NCI-H2196 treated with DMSO at 0.1 percent for 48 hours (cell line): ENCODE measurements at regions not wholly inside any gene's neighbourhood (a gene's known extent, or its start where the extent isn't known, plus 50 kb on each side); places are given as distances from the start of the nearest gene placed in this dataset.

Experiments used
- DNase-seq: peaks from one replicate; lab custom pipeline; 2025; ENCODE audit not compliant: unreplicated experiment; lab: John Stamatoyannopoulos, UW

DNA sequence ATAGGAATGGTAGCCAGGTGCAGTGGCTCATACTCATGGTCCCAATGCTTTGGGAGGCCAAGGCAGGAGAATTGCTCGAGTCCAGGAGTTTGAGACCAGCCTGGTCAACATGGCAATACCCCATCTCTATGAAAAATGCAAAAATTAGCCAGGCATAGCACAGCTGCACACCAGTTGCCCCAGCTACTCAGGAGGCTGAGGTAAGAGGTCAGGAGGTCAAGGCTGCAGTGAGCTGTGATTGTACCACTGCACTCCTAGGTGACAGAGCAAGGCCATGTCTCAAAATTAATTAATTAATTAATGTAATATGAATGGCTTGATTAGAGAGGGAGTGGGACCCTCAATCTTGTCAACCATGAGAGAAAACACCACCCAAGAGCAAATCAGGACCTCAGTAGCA, 198.7 kb upstream of the DUSP10 start:
- no peak for DNase-seq

GRCh38 chr1:221939607-221940006, 197.7 kb upstream of the DUSP10 start:
- DNase-seq = no peak

GRCh38 chr1:221937155-221937953, 195.5 kb upstream of the DUSP10 start:
- no peak for DNase-seq

DNA sequence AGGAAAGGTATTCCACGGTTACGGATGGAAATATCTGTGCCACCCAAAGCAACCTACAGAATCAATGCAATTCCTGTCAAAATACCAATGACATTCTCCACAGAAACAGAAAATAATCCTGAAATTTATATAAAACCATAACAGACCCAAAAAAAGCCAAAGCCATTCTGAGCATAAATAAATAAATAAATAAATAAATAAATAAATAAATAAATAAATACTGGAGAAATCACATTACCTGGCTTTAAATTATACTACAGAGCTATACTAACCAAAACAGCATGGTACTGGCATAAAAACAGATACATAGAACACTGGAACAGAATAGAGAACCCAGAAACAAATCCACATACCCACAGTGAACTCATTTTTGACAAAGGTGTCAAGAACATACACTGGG, 191.9 kb upstream of the DUSP10 start:
- DNase-seq = no peak

DNA sequence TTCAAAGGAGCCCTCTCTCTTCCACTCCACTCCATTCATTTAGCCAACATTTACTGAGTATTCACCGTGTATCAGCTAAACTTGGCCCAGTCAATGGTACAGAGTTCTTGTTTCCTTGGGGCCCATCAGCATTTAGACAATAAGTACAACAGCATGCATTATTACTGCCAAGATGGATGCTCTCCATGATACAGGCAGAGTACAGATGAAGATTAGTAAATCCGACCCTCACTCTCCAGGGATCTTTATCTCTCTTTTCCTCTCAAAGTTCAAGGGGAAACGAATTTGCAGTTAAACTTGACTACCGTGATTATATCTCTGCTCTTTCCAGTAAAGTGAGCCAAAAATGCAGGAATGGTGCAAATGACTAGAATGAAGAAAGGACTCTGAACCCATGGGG, 184.6 kb upstream of the DUSP10 start:
- no peak for DNase-seq

- DNase-seq = no peak
Measured at GRCh38 chr1:221925947-221926346, 184.1 kb upstream of the DUSP10 start.

- no peak for DNase-seq
Measured at GRCh38 chr1:221923929-221924598, 182.2 kb upstream of the DUSP10 start.

- no peak for DNase-seq
Measured at GRCh38 chr1:221921936-221922335, 180.0 kb upstream of the DUSP10 start.

- no peak for DNase-seq
Measured at GRCh38 chr1:221919743-221920142, 177.9 kb upstream of the DUSP10 start.

- no peak for DNase-seq
Measured at GRCh38 chr1:221919341-221919740, 177.5 kb upstream of the DUSP10 start.

DNA sequence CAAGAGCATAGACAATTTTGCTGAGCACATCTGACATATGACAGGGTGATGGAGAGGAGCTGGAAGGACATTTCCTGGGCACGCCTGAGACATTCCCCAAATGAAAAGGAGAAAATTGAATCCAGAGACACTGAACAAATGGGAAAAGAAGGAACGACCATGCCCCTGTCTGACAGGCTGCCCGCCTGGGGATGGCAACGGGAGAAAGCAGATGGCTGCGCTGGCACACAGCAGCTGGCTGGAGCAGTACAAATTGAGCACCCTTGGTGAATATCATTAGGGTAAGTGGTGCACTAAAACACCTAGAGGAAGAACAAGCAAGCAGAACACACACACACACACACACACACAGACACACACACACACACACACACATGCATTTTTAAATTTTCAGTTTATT, 174.3 kb upstream of the DUSP10 start:
- DNase-seq = no peak

- DNase-seq = no peak
Measured at GRCh38 chr1:221915764-221916163, 173.9 kb upstream of the DUSP10 start.

DNA sequence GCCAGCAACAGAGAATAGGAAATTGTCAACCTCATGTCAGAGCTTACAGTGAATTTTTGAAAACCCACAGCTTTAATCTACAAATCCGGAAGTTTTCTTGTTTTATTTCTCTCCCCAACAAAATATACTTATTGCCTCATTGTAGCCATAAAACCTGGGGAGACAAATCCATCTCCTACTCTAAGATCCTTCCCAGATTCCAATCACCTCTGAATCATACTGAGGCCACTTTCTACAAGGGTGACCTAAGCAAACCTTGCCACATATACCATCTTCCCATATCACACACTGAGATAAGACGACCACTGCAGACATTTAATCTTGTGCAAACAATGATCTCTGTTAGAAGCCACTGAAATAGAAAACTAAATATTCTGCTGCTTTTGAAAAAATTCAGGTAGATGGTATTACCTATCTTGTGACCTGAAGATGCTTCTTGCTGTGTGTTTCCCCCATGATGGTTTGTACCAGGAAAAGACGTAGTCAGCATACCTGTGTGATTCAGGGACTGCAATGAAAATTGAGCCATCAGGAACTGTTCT, 171.5 kb upstream of the DUSP10 start:
- no peak for DNase-seq

GRCh38 chr1:221912230-221912629, 170.3 kb upstream of the DUSP10 start:
- DNase-seq = no peak

DNA sequence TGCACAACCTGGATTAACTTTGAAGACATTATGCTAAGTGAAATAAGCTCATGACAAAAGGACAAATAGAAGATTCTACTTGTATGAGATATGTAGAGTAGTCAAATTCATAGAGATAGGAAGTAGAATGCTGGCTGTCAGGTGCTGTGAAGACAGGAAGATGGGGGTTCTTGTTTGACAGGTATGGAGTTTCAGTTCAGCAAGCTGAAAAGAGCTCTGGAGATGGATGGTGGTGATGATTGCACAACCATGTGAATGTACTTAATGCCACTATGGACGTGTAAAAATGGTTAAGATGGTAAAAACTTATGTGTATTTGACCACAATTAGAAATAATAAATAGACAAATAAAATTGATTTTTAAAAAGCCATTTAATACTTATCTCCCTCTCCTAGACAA, 169.8 kb upstream of the DUSP10 start:
- DNase-seq = no peak

DNA sequence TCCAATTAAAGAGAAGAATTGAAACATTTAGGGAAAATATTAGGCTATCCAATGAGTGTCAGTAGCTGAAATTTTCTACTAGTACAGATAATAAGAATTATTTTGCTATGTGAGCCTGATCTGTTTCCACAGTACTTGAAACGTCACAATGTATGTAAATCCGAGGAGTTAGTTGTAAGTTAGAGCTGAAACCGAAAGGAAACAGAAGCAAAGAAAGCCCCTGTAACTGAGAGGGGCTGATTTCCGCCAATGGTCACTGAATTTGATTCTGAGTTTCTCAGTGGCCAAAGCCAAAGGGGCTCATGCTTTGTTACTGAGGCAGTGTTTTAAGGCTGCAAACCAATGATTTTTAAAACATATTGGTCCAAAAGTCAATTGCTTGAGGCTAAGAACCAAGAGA, 168.3 kb upstream of the DUSP10 start:
- DNase-seq = no peak

GRCh38 chr1:221908573-221908972, 166.7 kb upstream of the DUSP10 start:
- no peak for DNase-seq

GRCh38 chr1:221907166-221907932, 165.5 kb upstream of the DUSP10 start:
- DNase-seq = no peak

DNA sequence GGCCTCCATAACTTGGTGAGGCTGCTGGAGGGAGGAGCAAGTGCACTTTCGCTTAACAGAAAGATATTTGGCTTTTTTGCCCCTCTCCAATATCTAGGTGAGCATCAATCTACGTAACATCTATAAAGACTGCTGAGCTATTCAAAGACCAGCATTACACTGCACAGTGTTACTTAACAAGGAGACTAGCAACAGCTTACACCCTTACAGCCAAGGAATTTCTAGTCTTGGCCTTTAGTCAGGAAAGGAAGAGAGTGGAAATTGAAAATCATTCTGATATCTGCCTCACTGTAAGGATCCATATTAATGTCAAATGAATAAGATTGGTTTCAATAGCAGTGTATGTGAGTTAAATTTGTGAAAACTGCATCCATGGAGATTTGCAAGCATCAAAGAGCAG, 163.9 kb upstream of the DUSP10 start:
- no peak for DNase-seq

GRCh38 chr1:221904319-221904718, 162.4 kb upstream of the DUSP10 start:
- DNase-seq = no peak

DNA sequence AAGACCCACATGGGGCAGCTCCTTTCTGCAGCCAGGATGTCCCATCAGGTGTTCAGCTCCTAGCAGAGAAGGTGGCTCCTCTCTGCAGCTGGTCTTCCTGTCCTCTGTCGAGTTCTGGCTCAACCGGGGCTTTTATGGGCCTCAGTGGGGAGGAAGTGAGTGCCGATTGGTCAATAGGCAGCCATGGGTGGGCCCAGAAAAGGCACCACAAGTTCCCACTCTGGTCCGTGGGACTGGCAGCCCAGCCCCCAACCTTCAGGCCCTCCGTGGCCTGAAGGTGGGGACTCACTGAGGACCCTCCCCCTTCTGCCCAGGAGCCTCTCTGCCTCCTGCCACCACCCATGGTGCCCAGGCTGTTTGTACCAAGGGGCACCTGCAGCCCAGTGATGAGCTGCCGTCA, 161.7 kb upstream of the DUSP10 start:
- DNase-seq = no peak

GRCh38 chr1:221902961-221903360, 161.1 kb upstream of the DUSP10 start:
- no peak for DNase-seq
